Stimulated activated CD4-positive, alpha-beta T cell treated with anti-CD3 and anti-CD28 coated beads, Interleukin-1b, Interleukin-23, amount 100 ng/mL, for 48 hours (primary cell): ENCODE measurements at regions not wholly inside any gene's neighbourhood (a gene's known extent, or its start where the extent isn't known, plus 50 kb on each side); places are given as distances from the start of the nearest gene placed in this dataset.

Experiments
- DNase-seq: peaks from one replicate; pipeline ENCODE4 v3.0.0-alpha.2; 2020

DNA sequence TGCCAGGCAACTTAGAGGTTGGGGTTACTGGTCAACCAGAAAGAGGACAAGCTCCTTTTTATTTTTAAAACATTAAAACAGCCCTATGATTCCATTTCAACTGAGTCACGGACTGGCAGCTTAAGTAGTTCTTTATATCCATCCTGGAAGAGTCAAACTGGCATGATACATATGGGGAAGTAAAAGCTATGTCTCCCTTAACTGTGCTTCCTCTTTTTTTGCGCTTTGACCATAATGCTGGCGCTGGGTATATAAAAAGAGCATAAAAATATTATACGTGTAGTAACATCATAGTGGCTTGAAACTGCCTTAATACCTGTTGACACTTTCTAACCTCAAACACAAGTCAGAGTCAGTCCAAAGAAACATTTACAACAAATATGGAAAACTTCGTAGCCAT is 274.4 kb downstream of the CSNK1G3 start:
- no peak for DNase-seq

GRCh38 chr5:123785162-123786071 is 273.4 kb downstream of the CSNK1G3 start:
- no peak for DNase-seq

DNA sequence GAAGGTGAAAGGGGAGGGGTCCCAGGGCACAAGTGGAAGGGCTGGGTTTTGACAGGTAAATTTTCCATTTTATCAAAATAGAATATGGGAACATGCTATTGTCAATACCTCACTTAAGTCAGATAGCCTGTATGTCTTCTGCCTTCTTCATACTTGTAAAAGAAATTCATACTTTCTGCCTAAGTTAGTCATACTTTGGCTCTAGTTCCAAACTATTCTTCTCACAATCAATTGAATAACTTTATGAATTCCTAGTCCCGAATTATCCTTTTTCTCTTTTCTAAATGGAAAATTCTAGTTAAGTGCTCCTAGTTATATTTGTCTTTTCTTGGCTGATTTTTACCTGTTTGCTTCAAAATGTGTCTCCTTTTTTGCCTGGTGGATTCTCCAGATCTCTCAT is 271.4 kb downstream of the CSNK1G3 start:
- no peak for DNase-seq

GRCh38 chr5:123778641-123779040 is 266.7 kb downstream of the CSNK1G3 start:
- DNase-seq = no peak

DNA sequence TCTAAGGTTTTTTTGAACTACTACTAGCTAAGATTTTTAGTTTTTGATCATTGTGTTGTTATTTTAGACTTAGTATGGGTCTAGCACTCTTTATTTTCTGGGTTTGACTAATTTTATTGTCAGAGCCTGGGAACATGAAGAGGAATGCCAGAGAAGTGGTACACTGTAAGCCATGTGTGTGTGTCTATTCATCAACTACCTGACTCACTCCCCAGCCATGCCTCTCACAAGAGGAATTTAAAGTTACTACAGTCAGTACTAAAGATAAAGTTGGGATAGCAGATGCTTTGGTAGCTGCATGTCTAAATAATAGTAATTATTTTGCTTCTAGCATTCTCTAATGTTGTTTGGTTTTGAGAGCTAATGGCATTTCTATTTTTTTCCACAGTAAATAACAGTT is 264.8 kb downstream of the CSNK1G3 start:
- DNase-seq = no peak

GRCh38 chr5:123771715-123772114 is 259.7 kb downstream of the CSNK1G3 start:
- DNase-seq = no peak

DNA sequence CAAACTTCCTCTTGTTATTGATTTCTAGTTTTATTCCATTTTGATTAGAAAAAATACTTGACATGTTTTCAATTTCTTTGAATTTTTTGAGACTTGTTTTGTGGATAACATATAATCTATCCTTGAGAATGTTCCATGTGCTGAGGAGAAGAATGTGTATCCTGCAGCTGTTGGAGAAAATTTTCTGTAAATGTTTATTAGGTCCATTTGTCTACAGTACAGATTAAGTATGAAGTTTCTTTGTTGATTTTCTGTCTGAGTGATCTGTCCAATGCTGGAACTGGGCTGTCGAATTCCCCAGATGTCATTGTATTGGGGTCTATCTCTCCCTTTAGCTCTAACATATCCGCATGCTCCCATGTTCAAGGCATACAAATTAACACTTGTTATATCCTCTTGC is 251.2 kb downstream of the CSNK1G3 start:
- no peak for DNase-seq

GRCh38 chr5:123756816-123757215 is 244.8 kb downstream of the CSNK1G3 start:
- no peak for DNase-seq

- no peak for DNase-seq
Measured at GRCh38 chr5:123756318-123756665, 244.3 kb downstream of the CSNK1G3 start.

DNA sequence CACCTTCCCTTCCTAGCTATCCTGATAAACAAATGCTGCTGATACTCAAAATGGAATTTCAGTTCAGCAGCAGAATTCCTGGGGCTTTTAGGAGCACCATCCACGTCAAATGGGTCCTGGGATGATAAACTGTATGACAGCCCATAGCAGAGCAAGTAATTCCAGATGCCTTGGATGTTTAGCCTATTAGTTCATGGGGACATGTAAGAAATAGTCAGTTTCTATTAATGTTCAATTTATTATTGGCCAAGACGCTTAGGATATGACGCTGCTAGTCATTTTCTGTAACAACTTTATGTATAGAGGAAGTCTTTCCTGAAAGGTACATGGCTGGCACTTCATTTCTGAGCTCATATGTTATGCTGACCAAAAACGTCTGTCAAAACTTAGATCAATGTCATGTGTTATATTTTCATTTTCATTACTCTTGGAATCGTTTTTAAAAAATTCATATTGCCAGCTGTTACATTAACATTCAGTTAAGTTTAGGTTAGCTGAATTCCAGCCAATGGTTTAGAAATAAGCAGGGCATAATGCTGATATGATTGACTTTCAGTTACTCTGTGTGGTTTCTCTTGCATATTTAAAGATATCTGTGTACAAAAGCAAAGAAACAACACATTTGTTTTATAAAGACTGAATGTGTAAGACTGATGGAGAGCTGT is 243.8 kb downstream of the CSNK1G3 start:
- no peak for DNase-seq

- no peak for DNase-seq
Measured at GRCh38 chr5:123754908-123755307, 242.9 kb downstream of the CSNK1G3 start.

GRCh38 chr5:123753937-123754891 is 242.2 kb downstream of the CSNK1G3 start:
- DNase-seq = no peak

GRCh38 chr5:123753180-123753936 is 241.4 kb downstream of the CSNK1G3 start:
- no peak for DNase-seq

DNA sequence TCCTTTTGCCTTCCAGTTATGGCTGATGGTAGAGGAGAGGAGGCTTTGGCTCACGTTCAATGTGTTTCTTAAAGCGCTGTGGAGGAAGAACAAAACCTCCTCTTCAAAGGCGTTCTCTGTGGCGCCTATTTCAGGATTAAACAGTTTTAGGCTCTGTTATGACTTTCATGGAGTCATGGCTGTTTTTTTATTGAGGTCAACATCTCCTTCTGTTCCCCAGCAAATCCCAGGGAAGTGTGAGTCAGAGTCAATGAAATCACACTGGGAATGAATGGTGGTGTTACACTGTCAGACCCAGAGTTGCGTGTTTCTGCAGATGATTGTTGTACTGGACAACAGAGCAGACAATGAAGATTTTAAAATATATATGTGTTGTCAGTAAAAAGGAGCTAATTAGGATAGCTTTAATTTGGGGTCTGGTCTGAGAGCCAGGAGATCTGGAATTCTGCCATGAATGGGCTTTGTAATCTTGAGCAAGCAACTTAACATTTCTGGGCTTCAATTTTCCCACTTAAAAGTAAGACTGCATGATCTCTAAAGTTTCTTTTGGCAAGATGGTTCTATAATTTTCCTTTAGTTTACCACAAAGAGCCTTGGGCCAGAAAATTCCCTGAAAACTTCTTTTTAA is 240.7 kb downstream of the CSNK1G3 start:
- DNase-seq = no peak

DNA sequence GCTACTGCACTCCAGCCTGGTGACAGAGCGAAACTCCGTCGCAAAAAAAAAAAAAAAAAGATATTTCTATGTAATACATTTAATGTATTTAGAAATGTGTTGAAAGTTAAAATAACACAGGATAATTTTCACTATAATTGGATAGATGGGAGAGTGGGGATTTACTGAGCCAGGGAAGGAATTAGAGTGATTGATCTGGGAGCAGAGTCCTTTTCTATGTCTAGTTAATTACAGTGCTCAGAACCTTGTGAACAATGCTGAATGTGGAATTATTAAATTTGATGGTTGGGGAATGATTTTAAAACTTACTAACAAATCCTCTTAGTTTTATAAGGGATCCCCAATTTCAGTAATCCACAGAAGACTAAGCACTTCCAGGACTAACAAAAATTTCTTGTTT is 239.7 kb downstream of the CSNK1G3 start:
- DNase-seq = no peak

DNA sequence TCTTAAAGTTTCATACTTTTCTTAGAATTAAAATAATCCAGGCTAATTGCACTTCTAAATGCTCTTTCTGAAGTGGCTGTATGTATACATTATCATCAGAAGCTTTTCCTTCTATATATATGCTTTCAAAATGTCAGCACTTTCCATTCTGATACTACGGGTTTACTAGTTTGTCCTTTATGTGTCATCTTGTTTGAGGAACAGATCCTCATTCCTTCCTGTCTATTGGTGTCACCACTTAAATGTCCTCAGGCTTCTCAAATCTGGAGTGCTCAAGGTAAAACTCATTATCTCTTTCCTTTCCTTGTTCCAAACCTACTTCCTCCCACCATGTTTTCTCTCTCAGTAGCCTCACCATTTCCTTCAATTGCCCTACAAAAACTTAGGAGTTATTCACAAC is 236.3 kb downstream of the CSNK1G3 start:
- no peak for DNase-seq

DNA sequence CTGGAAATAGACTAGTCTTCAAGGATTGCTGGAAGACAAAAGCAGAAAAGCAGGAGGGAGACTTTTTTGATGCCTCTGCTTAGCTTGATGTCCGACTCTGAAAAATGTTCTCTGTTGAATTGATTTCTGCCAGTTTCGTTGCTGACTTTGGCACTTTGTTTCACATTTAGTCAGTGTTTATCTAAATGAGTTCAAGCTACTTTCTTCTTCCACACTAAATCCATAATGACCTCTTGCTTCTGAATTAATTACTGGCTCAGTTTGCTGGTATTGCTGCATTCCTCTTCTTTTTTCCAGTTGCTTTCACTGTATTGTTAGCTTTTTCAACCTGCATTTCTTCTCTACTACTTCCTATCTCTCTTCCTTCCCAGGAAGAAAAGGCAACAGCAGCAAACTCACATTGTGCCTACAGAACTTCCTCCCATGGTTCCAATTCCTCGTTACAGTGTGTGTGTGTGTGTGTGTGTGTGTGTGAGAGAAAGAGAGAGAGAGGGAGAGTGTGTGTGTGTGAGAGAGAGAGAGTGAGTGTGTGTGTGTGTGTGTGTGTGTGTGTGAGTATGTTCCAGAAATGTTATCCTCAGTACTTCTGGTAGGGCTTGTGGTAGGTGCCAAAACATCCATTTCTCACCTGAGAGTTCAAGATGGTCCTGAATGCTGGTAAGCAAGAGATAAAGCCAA is 234.8 kb downstream of the CSNK1G3 start:
- no peak for DNase-seq

- DNase-seq = no peak
Measured at GRCh38 chr5:123743990-123744583, 232.1 kb downstream of the CSNK1G3 start.

DNA sequence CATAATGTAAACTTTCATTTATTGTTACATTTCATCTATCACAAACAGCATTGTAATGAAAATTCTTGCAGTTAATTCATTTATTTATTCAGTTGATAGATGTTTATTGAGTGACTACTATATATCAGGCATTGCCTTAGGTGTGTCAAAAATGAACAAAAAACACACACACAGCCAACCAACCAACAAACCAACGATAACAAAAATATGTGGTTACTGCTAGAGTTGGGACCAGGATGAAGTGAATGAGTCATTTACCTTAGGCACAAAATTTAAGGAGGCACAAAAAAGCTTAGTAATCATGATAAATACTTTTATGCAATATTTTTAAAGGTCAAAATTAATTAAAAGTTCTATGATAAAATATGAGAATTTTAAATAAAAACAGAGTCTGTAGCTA is 223.4 kb downstream of the CSNK1G3 start:
- DNase-seq = no peak

GRCh38 chr5:123732257-123732656 is 220.3 kb downstream of the CSNK1G3 start:
- DNase-seq = no peak

GRCh38 chr5:123722451-123722850 is 210.5 kb downstream of the CSNK1G3 start:
- no peak for DNase-seq
